ENCODE measurements at regions not wholly inside any gene's neighbourhood (a gene's known extent, or its start where the extent isn't known, plus 50 kb on each side); places are given as distances from the start of the nearest gene placed in this dataset.

GRCh38 chr5:130689831-130690230 lies 475.2 kb downstream of the HINT1 start:
- TF ChIP-seq CTCF (IDR thresholded peaks at IDR 0.05), result no peak
- TF ChIP-seq POLR2A (IDR thresholded peaks at IDR 0.05), result no peak

All from thyroid gland (tissue), 4 donors.